Transverse colon (tissue), 4 donors: ENCODE measurements at regions not wholly inside any gene's neighbourhood (a gene's known extent, or its start where the extent isn't known, plus 50 kb on each side); places are given as distances from the start of the nearest gene placed in this dataset.

Experiments
- DNase-seq: peaks from one replicate; pipeline ENCODE4 v3.0.0-alpha.2; 2019
- H3K27ac ChIP-seq, 4 donors: fragments of 200-600 bp; sonication (generic); 2 replicates each; pipeline ENCODE4 v1.5.1; 2016 to 2018; ENCODE audit warnings: inconsistent platforms in 4 of 4
- H3K27me3 ChIP-seq: fragments of 200-600 bp; sonication (generic); 2 replicates; pipeline ENCODE4 v1.5.1; 2017; ENCODE audit warnings: inconsistent platforms
- H3K36me3 ChIP-seq, 4 donors: fragments of 200-600 bp; sonication (generic); 2 replicates each; pipeline ENCODE4 v1.5.1; 2017 to 2019; ENCODE audit warnings: inconsistent platforms in 4 of 4
- H3K4me1 ChIP-seq, 4 donors: fragments of 200-600 bp; sonication (generic); 2 replicates each; pipeline ENCODE4 v1.5.1; 2017 to 2020; ENCODE audit warnings: inconsistent platforms in 4 of 4
- H3K4me3 ChIP-seq, 4 donors: fragments of 200-600 bp; sonication (generic); 1 replicate in 1 of 4; 2 replicates in 3 of 4; pipeline versions ENCODE4 v1.5.1 to v1.6.1; 2017 to 2019; ENCODE audit warnings: inconsistent platforms in 4 of 4
- H3K9me3 ChIP-seq, 2 donors: fragments of 200-600 bp; sonication (generic); 2 replicates each; pipeline ENCODE4 v1.5.1; 2017 to 2019; ENCODE audit warnings: inconsistent platforms in 2 of 2
- EP300 ChIP-seq: sonication (generic); formaldehyde crosslinking; IDR thresholded peaks from one replicate; pipeline ENCODE4 v1.6.1; 2017; ENCODE audit warnings: antibody characterized with exemption, low read depth
- POLR2A ChIP-seq: fragments of 450-650 bp; IDR thresholded peaks from one replicate; pipeline ENCODE4 v1.6.1; 2016; ENCODE audit warnings: antibody characterized with exemption, mild to moderate bottlenecking, moderate library complexity
- POLR2AphosphoS5 ChIP-seq, 3 donors: sonication (generic); formaldehyde crosslinking; IDR thresholded peaks; one replicate each; pipeline ENCODE4 v1.6.1; 2016; ENCODE audit warnings: antibody characterized with exemption in 3 of 3
- WGBS, 2 donors: methylation state at CpG; one replicate each; pipeline ENCODE4 v1.1.5; 2018; ENCODE audit warnings: low coverage in 1 of 2; 5-methylcytosine and 5-hydroxymethylcytosine counted together
- in situ Hi-C, 4 donors: fragments of 200-750 bp; cut with MboI; loops; one replicate each; pipeline versions ENCODE4 v1.15.0 to v1.15.1; 2017; ENCODE audit warnings: low sequenced_read_pairs in 3 of 4, low pct_ligation_motif_present in 1 of 4, low pct_unique_long_range_greater_than_20kb in 1 of 4
- intact Hi-C: fragments of 100-400 bp; cut with DNase I; formaldehyde crosslinking; loops from one replicate; pipeline ENCODE4 v1.15.1; 2023; ENCODE audit warnings: low total_unique reads
- TF ChIP-seq, protein P1 (sequence below), 5 experiments: fragments of 200-600 bp in 3 of 5; fragments of 450-650 bp in 2 of 5; sonication (generic) in 3 of 5; IDR thresholded peaks; 1 replicate in 2 of 5; 2 replicates in 3 of 5; pipeline ENCODE4 v1.5.1; 2016 to 2017; ENCODE audit warnings: antibody characterized with exemption in 5 of 5, inconsistent platforms in 3 of 5, mild to moderate bottlenecking in 2 of 5, moderate library complexity in 1 of 5

DNA sequence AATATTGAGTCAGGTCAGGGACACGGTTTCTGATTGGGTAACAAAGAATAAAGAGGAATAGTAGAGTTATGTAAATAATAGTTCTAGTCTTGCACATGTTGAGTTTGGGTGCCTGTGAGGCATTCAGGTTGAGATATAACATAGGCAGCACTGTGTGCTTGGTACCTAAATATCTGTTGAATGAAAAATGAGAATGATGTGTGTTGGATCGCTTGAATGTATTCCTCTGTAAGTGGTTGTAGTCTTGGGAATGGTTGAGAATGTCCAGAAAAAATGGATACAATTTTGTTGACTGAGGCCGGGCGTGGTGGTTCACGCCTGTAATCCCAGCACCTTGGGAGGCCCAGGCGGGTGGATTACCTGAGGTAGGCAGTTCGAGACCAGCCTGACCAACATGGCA is 116.3 kb upstream of the HNRNPU start:
- in situ Hi-C loops: no loop called here
- intact Hi-C loops: no loop called here
- no peaks in the 10 kb centered on the region for H3K36me3 ChIP-seq
- H3K4me3 ChIP-seq: no peak overlapping the region
- H3K27me3 ChIP-seq: no peaks in the 10 kb centered on the region
- H3K9me3 ChIP-seq: no peaks in the 10 kb centered on the region
- WGBS, 2 donors: 88 to 90% methylated on average over 7 of the region's 7 CpGs
- no peaks in the 10 kb centered on the region for H3K4me1 ChIP-seq
- TF ChIP-seq, protein P1, sequence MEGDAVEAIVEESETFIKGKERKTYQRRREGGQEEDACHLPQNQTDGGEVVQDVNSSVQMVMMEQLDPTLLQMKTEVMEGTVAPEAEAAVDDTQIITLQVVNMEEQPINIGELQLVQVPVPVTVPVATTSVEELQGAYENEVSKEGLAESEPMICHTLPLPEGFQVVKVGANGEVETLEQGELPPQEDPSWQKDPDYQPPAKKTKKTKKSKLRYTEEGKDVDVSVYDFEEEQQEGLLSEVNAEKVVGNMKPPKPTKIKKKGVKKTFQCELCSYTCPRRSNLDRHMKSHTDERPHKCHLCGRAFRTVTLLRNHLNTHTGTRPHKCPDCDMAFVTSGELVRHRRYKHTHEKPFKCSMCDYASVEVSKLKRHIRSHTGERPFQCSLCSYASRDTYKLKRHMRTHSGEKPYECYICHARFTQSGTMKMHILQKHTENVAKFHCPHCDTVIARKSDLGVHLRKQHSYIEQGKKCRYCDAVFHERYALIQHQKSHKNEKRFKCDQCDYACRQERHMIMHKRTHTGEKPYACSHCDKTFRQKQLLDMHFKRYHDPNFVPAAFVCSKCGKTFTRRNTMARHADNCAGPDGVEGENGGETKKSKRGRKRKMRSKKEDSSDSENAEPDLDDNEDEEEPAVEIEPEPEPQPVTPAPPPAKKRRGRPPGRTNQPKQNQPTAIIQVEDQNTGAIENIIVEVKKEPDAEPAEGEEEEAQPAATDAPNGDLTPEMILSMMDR (IDR thresholded peaks at IDR 0.05): no peak
- TF ChIP-seq POLR2AphosphoS5 (IDR thresholded peaks at IDR 0.05) (no peak), EP300 (no peak), POLR2A (no peak)
- no peak overlapping the region for H3K27ac ChIP-seq
- DNase-seq: no peak

DNA sequence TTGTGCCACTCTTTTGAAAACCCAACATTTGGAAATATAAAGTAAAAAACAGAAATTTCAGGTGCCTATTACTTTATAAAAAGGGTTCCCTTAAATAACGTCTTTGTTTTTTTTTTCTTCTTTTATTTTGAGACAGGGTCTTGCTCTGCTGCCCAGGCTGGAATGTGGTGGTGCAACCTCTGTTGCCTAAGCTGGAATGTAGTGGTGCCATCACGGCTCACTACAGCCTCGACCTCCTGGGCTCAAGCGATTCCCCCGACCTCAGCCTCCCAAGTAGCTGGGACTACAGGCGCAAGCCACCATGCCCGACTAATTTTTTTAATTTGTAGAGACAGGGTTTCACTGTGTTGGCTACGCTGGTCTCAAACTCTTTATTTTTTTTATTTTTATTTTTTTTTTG is 110.2 kb upstream of the HNRNPU start:
- H3K4me3 ChIP-seq: no peak overlapping the region
- H3K36me3 ChIP-seq: no peaks in the 10 kb centered on the region
- H3K4me1 ChIP-seq: peaks cover 0 to 8% (median 3%) of the 10 kb centered on the region in 4 donors
- no peaks in the 10 kb centered on the region for H3K9me3 ChIP-seq
- intact Hi-C loops (no loop called here), in situ Hi-C loops (loop anchor here in 1 of 4 donors (10.0 kb wide), 1 partner anchor 140 kb away; the partner anchor contains the start of gene COX20)
- WGBS, 2 donors: 92 to 98% methylated on average over 6 to 8 of the region's 8 CpGs
- H3K27me3 ChIP-seq: no peaks in the 10 kb centered on the region
- no peak overlapping the region for H3K27ac ChIP-seq
- DNase-seq: no peak
- TF ChIP-seq EP300 (no peak), POLR2A (no peak), POLR2AphosphoS5 (IDR thresholded peaks at IDR 0.05) (no peak)
- TF ChIP-seq, protein P1 (IDR thresholded peaks at IDR 0.05): no peak

DNA sequence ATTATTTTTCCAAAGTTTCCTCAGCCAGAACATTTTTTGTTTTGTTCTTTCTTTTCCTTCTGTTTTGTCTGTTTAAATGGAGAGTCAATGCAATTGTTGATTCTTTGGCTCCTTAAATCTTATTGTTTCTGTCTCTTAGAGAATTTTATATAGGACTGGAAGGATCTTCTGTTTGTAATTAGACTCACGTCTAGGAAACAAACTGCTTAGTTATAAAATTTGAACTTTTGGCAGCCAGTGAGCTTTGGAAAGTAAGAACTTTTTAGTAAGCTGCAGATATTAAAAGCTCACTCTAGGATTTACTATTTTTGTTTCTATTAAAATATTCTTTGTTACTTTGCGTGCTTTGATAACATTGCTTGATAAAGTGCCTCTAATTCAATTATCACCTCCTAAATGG is 109.8 kb upstream of the HNRNPU start:
- Histone ChIP-seq H3K4me3 (no peak overlapping the region), H3K27ac (no peak overlapping the region), H3K36me3 (no peaks in the 10 kb centered on the region), H3K27me3 (no peaks in the 10 kb centered on the region), H3K9me3 (no peaks in the 10 kb centered on the region), H3K4me1 (peaks cover 0 to 11% (median 3%) of the 10 kb centered on the region in 4 donors)
- WGBS, 2 donors: 66 to 77% methylated on average over 2 of the region's 2 CpGs
- DNase-seq: no peak
- intact Hi-C loops (no loop called here), in situ Hi-C loops (loop anchor here in 1 of 4 donors (10.0 kb wide), 1 partner anchor 139 kb away; the partner anchor contains the start of gene COX20)
- TF ChIP-seq EP300 (no peak), POLR2AphosphoS5 (IDR thresholded peaks at IDR 0.05) (no peak), POLR2A (no peak)
- TF ChIP-seq, protein P1 (IDR thresholded peaks at IDR 0.05): no peak

DNA sequence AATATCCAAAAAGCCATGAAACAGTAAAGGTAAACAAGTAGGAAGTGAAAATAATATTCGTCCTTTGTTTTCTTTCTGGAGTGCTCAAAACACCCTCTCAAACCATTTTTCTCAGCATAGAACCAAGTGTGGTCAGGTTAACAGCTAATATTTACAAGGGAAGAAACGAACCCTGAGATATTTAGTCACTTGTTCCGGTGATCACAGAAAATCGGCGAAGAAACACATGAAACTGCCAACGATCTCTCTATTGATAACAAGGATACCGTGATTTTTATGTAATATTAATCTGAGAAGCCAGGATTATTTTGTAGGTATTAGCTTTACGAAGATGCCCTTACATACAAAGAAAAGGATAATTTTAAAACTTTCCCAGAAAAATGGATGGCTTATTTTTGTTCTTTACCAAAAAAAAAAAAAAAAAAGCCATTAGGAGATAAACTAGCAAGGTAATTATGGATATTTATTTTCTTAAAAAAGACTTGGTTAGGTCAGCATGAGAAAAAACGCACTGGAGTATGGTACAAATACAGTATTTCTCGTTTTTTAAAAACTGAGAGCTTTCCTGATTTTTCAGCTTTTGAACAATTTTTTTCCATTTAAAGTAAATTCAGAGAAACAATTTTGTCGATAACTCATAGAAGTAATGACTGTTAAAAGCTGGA is 107.3 kb upstream of the HNRNPU start:
- no peak for DNase-seq
- H3K27ac ChIP-seq: peak overlapping the region; percentile 99 to 100 (median 100)
- H3K36me3 ChIP-seq: no peaks in the 10 kb centered on the region
- intact Hi-C loops: loop anchor here (2.0 kb wide), 1 partner anchor 107 kb away; the partner anchor contains the start of gene HNRNPU
- no peak for TF ChIP-seq EP300
- TF ChIP-seq POLR2A: no peak
- H3K4me3 ChIP-seq: peak overlapping the region; percentile 73 to 87 (median 80)
- 21 to 25% methylated on average over 11 of the region's 11 CpGs for WGBS, 2 donors
- peaks cover 5 to 24% (median 9%) of the 10 kb centered on the region in 4 donors for H3K4me1 ChIP-seq
- in situ Hi-C loops: loop anchor here in 1 of 4 donors (10.0 kb wide), 1 partner anchor 137 kb away; the partner anchor contains the start of gene COX20
- no peaks in the 10 kb centered on the region for H3K9me3 ChIP-seq
- no peaks in the 10 kb centered on the region for H3K27me3 ChIP-seq
